ENCODE measurements at regions not wholly inside any gene's neighbourhood (a gene's known extent, or its start where the extent isn't known, plus 50 kb on each side); places are given as distances from the start of the nearest gene placed in this dataset.

DNA sequence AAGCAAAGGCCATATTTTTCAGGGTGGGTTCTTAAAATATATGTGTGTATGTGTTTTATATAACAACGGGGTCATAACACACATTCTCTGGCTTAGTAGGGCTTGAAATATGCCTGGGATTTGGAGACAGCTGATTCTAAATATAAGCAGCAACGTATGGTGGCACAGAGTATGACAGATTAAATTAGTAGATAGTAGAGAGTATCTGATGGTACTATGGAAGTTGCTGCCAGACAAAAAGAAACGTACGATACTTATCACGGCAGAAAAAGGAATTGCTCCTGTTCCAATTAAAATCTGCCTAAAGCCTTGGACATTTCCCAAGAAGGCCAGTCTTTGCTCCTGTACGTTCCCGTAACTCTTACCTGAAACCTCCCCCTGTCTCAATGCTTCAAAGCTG, 607.9 kb upstream of the ID2 start:
- no peak for DNase-seq (ENCODE audit: low read depth)
- H3K4me3 ChIP-seq (ENCODE audit: low read depth, low read length): no peak overlapping the region
- TF ChIP-seq MYC (IDR thresholded peaks at IDR 0.05; ENCODE audit: low read depth, low read length) (no peak), CTCF (IDR thresholded peaks at IDR 0.05; ENCODE audit: low read depth, low read length) (no peak), POLR2A (IDR thresholded peaks at IDR 0.05; ENCODE audit: extremely low read depth, insufficient read length) (no peak)
- TF ChIP-seq, protein P1, sequence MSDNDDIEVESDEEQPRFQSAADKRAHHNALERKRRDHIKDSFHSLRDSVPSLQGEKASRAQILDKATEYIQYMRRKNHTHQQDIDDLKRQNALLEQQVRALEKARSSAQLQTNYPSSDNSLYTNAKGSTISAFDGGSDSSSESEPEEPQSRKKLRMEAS (IDR thresholded peaks at IDR 0.05; ENCODE audit: low read depth, low read length): no peak

DNA sequence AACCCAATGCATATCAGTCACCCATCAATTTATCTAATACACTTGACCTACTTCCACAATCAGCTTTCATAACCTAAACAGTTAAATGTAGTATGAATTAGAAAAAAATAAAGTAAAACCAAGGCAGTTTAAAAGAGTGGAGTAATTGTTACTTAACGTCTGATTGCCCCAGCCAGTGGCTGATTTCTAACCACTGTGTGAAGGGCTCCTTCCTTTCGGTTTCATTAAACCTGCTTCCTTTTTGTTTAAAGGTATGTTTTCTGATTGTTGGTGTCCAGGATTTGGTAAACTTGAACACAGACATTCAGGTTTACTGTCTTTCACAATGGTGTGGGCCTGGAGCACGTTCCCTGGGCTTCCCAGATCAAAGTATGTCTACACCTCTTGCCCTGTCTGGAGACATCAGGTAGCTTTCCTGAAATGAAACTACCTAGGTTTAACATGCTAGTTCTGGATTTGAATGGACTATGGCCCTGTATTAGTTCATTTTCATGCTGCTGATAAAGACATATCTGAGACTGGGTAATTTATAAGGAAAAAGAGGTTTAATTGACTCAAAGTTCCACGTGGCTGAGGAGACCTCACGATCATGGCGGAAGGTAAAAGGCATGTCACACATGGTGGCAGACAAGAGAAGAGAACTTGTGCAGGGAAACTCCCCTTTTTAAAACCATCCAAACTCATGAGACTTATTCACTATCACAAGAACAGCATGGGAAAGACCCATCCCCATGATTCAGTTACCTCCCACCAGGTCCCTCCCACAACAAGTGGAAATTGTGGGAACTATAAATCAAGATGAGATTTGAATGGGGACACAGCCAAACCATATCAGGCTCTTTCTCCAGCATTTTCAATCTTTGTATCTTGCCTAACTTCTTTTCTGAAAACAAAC, 605.2 kb upstream of the ID2 start:
- TF ChIP-seq MYC (IDR thresholded peaks at IDR 0.05; ENCODE audit: low read depth, low read length): no peak
- TF ChIP-seq POLR2A (IDR thresholded peaks at IDR 0.05; ENCODE audit: extremely low read depth, insufficient read length): no peak
- TF ChIP-seq, protein P1 (IDR thresholded peaks at IDR 0.05; ENCODE audit: low read depth, low read length): no peak
- no peak for DNase-seq (ENCODE audit: low read depth)
- H3K4me3 ChIP-seq (ENCODE audit: low read depth, low read length): no peak overlapping the region

DNA sequence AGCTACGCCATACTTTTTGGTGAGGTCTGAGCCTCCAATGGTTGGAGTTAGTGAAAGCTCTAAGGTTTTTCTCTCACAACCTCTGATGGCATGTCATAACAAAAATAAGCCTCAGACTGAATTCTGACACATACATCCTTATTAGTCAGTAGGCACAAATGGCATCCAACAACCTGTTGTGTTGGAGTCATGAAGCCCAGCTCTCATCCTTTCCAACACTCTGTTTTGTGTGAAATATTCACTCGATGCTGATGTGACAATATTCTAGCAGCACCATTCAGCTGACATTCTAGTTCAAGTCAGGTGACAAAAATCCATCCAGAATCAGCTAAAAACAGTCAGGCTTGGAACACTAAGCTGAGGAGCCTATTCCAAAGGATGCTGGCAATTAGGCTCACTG, 603.2 kb upstream of the ID2 start:
- no peak for TF ChIP-seq POLR2A (IDR thresholded peaks at IDR 0.05; ENCODE audit: extremely low read depth, insufficient read length)
- TF ChIP-seq, protein P1 (IDR thresholded peaks at IDR 0.05; ENCODE audit: low read depth, low read length): no peak
- no peak for TF ChIP-seq CTCF (IDR thresholded peaks at IDR 0.05; ENCODE audit: low read depth, low read length)
- no peak for DNase-seq (ENCODE audit: low read depth)
- H3K4me3 ChIP-seq (ENCODE audit: low read depth, low read length): no peak overlapping the region

DNA sequence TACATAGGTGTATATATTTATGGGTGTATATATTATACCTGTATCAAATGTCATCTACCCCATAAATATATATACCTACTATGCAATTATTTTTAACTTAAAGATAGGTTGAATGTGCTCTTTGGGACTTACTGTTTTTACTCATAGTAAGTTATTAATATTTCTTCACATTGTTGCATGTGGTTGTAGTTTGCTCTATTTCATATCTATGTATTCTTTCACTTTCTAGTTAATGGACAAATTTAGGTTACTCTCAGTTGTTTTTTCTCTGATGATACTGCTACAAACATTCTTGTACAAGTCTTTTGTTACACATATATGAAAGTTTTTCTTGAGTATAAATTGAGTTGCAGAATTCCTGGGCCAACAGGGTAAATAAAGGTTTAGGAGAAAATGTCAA, 601.8 kb upstream of the ID2 start:
- DNase-seq (ENCODE audit: low read depth): no peak
- no peak overlapping the region for H3K4me3 ChIP-seq (ENCODE audit: low read depth, low read length)
- TF ChIP-seq POLR2A (IDR thresholded peaks at IDR 0.05; ENCODE audit: extremely low read depth, insufficient read length) (no peak), MYC (IDR thresholded peaks at IDR 0.05; ENCODE audit: low read depth, low read length) (no peak), CTCF (IDR thresholded peaks at IDR 0.05; ENCODE audit: low read depth, low read length) (no peak)
- TF ChIP-seq, protein P1 (IDR thresholded peaks at IDR 0.05; ENCODE audit: low read depth, low read length): no peak

DNA sequence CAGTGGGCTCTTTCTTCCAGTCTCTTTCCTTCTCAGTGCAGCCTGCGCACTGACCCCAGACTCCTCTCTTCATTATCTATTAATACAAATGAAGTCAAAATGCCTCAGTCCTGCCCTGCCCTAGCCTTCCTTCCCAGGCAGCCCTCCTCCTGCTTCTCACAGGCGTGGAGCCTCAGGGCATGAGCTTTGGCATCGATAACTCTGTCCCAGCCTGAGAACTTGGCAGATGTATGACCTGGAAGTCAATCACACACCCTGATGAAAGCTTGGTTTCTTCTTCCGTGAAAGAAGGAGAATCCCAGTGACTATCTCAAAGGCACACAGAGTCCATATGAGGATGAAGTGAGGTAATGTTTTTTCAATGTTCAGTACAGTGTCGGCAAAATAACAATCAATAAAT, 600.7 kb upstream of the ID2 start:
- DNase-seq (ENCODE audit: low read depth): no peak
- TF ChIP-seq, protein P1 (IDR thresholded peaks at IDR 0.05; ENCODE audit: low read depth, low read length): no peak
- TF ChIP-seq CTCF (IDR thresholded peaks at IDR 0.05; ENCODE audit: low read depth, low read length) (no peak), MYC (IDR thresholded peaks at IDR 0.05; ENCODE audit: low read depth, low read length) (no peak), POLR2A (IDR thresholded peaks at IDR 0.05; ENCODE audit: extremely low read depth, insufficient read length) (no peak)
- no peak overlapping the region for H3K4me3 ChIP-seq (ENCODE audit: low read depth, low read length)

GRCh38 chr2:8082840-8083239, 599.0 kb upstream of the ID2 start:
- H3K4me3 ChIP-seq (ENCODE audit: low read depth, low read length): no peak overlapping the region
- TF ChIP-seq MYC (IDR thresholded peaks at IDR 0.05; ENCODE audit: low read depth, low read length): no peak
- TF ChIP-seq, protein P1 (IDR thresholded peaks at IDR 0.05; ENCODE audit: low read depth, low read length): no peak
- TF ChIP-seq POLR2A (IDR thresholded peaks at IDR 0.05; ENCODE audit: extremely low read depth, insufficient read length): no peak
- TF ChIP-seq CTCF (IDR thresholded peaks at IDR 0.05; ENCODE audit: low read depth, low read length): no peak
- no peak for DNase-seq (ENCODE audit: low read depth)

Data from NB4 (cell line).